ENCODE measurements at regions not wholly inside any gene's neighbourhood (a gene's known extent, or its start where the extent isn't known, plus 50 kb on each side); places are given as distances from the start of the nearest gene placed in this dataset.
"Not testable (repeated sequence)": the region's sequence is repeated elsewhere in the genome, so short reads cannot be mapped to it uniquely, and the experiment has no call there.

DNA sequence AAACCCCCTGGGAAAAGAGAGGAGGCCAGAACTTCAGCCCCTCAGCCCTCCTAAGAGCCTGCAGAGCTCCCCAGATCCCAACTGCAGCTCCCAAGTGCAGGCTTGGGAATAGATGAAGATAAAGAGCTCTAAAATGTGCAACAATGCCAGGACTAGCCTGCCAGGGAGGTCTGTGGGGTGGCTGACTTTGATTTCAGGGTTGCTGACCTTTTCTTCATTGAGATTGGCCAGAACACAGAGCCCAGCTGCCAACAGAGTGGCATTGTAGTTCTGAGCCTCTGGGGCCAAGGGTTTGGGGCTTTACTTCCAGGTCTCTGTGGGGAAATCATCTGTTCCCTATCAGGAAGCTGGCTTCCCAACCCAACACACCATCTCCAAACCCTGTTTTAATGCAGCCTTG is 120.6 kb downstream of the COPRS start:
- Histone ChIP-seq H3K27ac (ENCODE audit: low read depth in 2 of 2, low read length in 2 of 2) (no peak overlapping the region), H3K9ac (ENCODE audit: low read length in 3 of 3) (no peak overlapping the region), H3K27me3 (ENCODE audit: control insufficient read depth, insufficient read depth, low read length) (no peaks in the 10 kb centered on the region), H3K4me1 (ENCODE audit: control insufficient read depth in 2 of 3, insufficient read depth in 2 of 3, low read depth in 1 of 3, low read length in 3 of 3) (no peaks in the 10 kb centered on the region), H3K9me3 (ENCODE audit: control insufficient read depth in 2 of 3, insufficient read depth in 1 of 3, low read length in 3 of 3) (no peaks in the 10 kb centered on the region), H3K4me3 (ENCODE audit: low read length in 3 of 3) (no peak overlapping the region), H3K36me3 (ENCODE audit: control insufficient read depth in 2 of 3, insufficient read depth in 3 of 3, low read length in 3 of 3) (no peaks in the 10 kb centered on the region)
- no peak for FAIRE-seq
- no peak for DNase-seq
- TF ChIP-seq, protein P1, sequence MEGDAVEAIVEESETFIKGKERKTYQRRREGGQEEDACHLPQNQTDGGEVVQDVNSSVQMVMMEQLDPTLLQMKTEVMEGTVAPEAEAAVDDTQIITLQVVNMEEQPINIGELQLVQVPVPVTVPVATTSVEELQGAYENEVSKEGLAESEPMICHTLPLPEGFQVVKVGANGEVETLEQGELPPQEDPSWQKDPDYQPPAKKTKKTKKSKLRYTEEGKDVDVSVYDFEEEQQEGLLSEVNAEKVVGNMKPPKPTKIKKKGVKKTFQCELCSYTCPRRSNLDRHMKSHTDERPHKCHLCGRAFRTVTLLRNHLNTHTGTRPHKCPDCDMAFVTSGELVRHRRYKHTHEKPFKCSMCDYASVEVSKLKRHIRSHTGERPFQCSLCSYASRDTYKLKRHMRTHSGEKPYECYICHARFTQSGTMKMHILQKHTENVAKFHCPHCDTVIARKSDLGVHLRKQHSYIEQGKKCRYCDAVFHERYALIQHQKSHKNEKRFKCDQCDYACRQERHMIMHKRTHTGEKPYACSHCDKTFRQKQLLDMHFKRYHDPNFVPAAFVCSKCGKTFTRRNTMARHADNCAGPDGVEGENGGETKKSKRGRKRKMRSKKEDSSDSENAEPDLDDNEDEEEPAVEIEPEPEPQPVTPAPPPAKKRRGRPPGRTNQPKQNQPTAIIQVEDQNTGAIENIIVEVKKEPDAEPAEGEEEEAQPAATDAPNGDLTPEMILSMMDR (IDR thresholded peaks at IDR 0.05; ENCODE audit: borderline replicate concordance, extremely low read depth, insufficient read depth) = no peak
- intact Hi-C loops (cut with DNase I) = no loop called here

DNA sequence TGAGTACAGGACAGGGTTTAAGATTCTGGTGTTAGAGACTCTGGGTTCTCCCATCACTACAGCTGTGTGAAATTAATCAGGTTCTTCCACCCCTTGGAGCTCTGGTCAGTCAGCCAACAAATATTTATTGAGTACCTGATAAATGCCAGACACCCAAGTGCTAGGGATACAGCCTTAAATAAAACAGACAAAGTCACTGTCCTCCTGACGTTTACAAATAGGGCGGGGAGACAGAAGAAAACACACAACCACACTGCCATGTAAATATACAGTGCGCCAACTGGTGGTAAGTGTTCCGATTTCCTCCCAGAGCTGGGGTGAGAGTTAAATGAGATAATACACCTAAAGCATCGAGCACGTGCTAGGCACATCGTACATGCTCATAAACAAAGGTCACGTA is 121.0 kb downstream of the COPRS start:
- Histone ChIP-seq H3K36me3 (ENCODE audit: control insufficient read depth in 2 of 3, insufficient read depth in 3 of 3, low read length in 3 of 3) (no peaks in the 10 kb centered on the region), H3K9me3 (ENCODE audit: control insufficient read depth in 2 of 3, insufficient read depth in 1 of 3, low read length in 3 of 3) (no peaks in the 10 kb centered on the region), H3K4me3 (ENCODE audit: low read length in 3 of 3) (no peak overlapping the region), H3K27ac (ENCODE audit: low read depth in 2 of 2, low read length in 2 of 2) (no peak overlapping the region), H3K4me1 (ENCODE audit: control insufficient read depth in 2 of 3, insufficient read depth in 2 of 3, low read depth in 1 of 3, low read length in 3 of 3) (no peaks in the 10 kb centered on the region), H3K9ac (ENCODE audit: low read length in 3 of 3) (no peak overlapping the region), H3K27me3 (ENCODE audit: control insufficient read depth, insufficient read depth, low read length) (no peaks in the 10 kb centered on the region)
- DNase-seq (no peak), FAIRE-seq (no peak)
- TF ChIP-seq, protein P1 (IDR thresholded peaks at IDR 0.05; ENCODE audit: borderline replicate concordance, extremely low read depth, insufficient read depth) = no peak
- intact Hi-C loops (cut with DNase I) = no loop called here

DNA sequence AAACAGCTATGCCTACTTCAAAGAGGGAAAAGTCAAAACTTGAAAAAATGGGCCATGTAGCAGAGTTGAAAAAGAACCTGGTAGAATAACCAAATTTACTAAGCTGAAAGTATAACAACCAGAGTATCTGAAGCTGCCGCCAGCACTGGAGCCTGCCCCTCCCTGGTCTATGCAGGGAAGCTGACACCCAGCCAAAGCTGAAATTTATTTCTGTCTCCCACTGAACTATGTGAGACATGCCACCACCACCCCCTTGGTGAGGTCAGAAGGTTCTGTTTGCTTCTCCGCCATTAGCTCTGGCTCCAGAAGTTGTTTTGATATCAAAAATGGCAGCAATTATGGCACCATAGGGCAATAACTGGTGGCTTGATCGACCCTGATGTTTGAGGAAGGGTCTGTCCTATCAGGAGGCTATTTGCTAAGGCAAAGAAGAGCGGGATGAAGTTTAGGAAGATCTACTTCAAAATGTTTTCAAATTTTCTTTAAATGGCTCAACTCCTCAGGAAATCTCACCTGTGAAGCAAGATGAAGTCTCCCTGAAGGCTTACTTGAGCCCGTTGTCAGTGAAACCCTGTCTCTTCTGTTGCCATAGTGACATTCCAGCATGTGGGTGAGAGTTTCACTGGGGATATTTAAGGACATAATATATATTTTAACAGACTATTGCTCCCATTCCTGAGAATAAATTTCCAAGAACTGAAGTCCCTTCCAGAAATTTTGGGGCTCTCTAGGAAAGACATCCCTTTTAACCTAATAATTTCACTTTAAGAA is 122.0 kb downstream of the COPRS start:
- TF ChIP-seq, protein P1 (IDR thresholded peaks at IDR 0.05; ENCODE audit: borderline replicate concordance, extremely low read depth, insufficient read depth) = no peak
- H3K4me3 ChIP-seq (ENCODE audit: low read length in 3 of 3) = no peak overlapping the region
- no peaks in the 10 kb centered on the region for H3K9me3 ChIP-seq (ENCODE audit: control insufficient read depth in 2 of 3, insufficient read depth in 1 of 3, low read length in 3 of 3)
- DNase-seq = no peak
- FAIRE-seq = no peak
- H3K9ac ChIP-seq (ENCODE audit: low read length in 3 of 3) = no peak overlapping the region
- no peak overlapping the region for H3K27ac ChIP-seq (ENCODE audit: low read depth in 2 of 2, low read length in 2 of 2)
- no peaks in the 10 kb centered on the region for H3K27me3 ChIP-seq (ENCODE audit: control insufficient read depth, insufficient read depth, low read length)
- intact Hi-C loops (cut with DNase I) = no loop called here
- H3K4me1 ChIP-seq (ENCODE audit: control insufficient read depth in 2 of 3, insufficient read depth in 2 of 3, low read depth in 1 of 3, low read length in 3 of 3) = no peaks in the 10 kb centered on the region
- H3K36me3 ChIP-seq (ENCODE audit: control insufficient read depth in 2 of 3, insufficient read depth in 3 of 3, low read length in 3 of 3) = no peaks in the 10 kb centered on the region

DNA sequence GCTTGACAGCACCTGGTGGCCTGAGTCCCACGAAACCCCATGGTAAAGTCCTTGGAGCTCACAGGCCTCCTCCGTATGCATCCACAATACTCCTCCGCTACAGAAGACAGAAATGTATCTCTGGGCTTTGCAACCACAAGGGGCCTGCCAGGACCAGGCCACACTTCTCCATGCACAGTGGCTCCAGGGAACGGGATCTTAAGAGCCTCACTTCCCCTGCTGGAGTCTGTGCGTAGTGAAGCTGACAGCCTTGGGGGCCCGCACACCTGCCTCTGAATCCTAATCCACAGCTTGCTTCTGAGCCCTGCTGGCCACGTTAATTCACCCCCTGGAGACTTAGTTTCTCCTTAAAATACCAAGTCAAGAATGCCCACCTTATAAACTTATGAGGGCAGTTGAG is 125.7 kb downstream of the COPRS start:
- Histone ChIP-seq H3K36me3 (ENCODE audit: control insufficient read depth in 2 of 3, insufficient read depth in 3 of 3, low read length in 3 of 3) (no peaks in the 10 kb centered on the region), H3K9ac (ENCODE audit: low read length in 3 of 3) (no peak overlapping the region), H3K4me3 (ENCODE audit: low read length in 3 of 3) (no peak overlapping the region), H3K27me3 (ENCODE audit: control insufficient read depth, insufficient read depth, low read length) (no peaks in the 10 kb centered on the region), H3K4me1 (ENCODE audit: control insufficient read depth in 2 of 3, insufficient read depth in 2 of 3, low read depth in 1 of 3, low read length in 3 of 3) (no peaks in the 10 kb centered on the region), H3K27ac (ENCODE audit: low read depth in 2 of 2, low read length in 2 of 2) (no peak overlapping the region), H3K9me3 (ENCODE audit: control insufficient read depth in 2 of 3, insufficient read depth in 1 of 3, low read length in 3 of 3) (no peaks in the 10 kb centered on the region)
- intact Hi-C loops (cut with DNase I) = no loop called here
- FAIRE-seq (no peak), DNase-seq (no peak)
- TF ChIP-seq, protein P1 (IDR thresholded peaks at IDR 0.05; ENCODE audit: borderline replicate concordance, extremely low read depth, insufficient read depth) = no peak

DNA sequence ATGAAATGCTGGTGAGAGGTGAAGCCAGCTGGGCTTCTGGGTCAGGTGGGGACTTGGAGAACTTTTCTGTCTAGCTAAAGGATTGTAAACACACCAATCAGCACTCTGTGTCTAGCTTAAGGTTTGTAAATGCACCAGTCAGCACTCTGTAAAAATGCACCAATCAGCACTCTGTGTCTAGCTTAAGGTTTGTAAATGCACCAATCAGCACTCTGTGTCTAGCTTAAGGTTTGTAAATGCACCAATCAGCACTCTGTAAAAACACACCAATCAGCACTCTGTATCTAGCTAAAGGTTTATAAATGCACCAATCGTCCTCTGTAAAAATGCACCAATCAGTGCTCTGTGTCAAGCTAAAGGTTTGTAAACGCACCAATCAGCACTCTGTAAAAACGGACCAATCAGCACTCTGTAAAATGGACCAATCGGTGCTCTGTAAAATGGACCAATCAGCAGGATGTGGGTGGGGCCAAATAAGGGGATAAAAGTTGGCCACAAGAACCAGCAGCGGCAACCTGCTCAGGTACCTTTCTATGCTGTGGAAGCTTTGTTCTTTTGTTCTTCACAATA is 127.4 kb downstream of the COPRS start:
- intact Hi-C loops (cut with DNase I); H3K9ac ChIP-seq (ENCODE audit: low read length in 3 of 3); FAIRE-seq; H3K27me3 ChIP-seq (ENCODE audit: control insufficient read depth, insufficient read depth, low read length); DNase-seq; H3K4me3 ChIP-seq (ENCODE audit: low read length in 3 of 3); H3K27ac ChIP-seq (ENCODE audit: low read depth in 2 of 2, low read length in 2 of 2); H3K9me3 ChIP-seq (ENCODE audit: control insufficient read depth in 2 of 3, insufficient read depth in 1 of 3, low read length in 3 of 3); H3K36me3 ChIP-seq (ENCODE audit: control insufficient read depth in 2 of 3, insufficient read depth in 3 of 3, low read length in 3 of 3); H3K4me1 ChIP-seq (ENCODE audit: control insufficient read depth in 2 of 3, insufficient read depth in 2 of 3, low read depth in 1 of 3, low read length in 3 of 3): not testable (repeated sequence)
